ENCODE measurements at regions not wholly inside any gene's neighbourhood (a gene's known extent, or its start where the extent isn't known, plus 50 kb on each side); places are given as distances from the start of the nearest gene placed in this dataset.

DNA sequence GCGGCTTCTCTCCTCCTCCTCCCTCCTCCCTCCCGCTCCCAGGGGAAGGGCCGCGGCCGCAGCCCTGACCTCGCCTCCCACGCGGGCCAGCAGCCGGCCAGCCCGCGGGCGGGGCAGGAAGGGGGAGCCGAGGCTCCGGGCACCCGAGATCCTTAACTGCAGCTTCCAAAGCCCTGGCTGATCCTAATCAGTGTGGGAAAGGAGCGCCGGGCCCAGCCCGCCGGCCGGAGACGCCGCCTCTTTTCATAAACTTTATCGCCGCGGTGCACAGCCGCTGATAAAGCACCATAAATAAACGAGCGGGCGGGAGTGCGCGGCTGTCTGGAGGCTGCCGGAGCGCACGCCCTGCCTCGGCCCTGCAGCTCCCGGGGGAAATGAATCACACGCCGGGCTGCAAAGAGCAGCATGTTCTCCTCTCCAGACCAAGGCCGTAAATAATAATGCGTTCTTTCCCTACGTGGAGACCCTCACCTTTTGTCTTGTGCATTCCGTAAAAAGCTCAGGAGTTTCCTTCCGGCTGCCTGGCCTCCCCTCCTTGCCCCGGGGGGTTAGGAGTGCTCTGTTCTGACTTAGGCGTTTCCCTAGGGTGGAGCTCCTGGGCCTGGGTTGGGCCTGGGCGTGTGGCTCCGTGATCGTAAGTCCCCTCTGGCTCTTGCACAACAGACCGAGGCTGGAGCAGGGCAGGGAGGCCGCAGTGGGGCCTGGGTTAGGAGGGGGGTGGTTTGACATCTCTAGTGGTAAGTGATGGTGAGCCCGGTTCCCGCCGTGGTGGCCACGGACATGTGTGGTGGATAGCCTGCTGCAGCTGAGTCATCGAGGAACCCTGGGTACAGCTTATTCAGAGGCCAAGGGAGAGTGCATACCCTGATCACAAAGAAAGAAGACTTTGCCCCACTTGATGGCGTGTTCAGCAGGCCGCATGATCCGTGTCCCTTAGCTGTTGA, 132.6 kb upstream of the HES1 start:
- ATAC-seq (peak; percentile 93), DNase-seq (ENCODE audit: low spot score) (peak; percentile 86)

DNA sequence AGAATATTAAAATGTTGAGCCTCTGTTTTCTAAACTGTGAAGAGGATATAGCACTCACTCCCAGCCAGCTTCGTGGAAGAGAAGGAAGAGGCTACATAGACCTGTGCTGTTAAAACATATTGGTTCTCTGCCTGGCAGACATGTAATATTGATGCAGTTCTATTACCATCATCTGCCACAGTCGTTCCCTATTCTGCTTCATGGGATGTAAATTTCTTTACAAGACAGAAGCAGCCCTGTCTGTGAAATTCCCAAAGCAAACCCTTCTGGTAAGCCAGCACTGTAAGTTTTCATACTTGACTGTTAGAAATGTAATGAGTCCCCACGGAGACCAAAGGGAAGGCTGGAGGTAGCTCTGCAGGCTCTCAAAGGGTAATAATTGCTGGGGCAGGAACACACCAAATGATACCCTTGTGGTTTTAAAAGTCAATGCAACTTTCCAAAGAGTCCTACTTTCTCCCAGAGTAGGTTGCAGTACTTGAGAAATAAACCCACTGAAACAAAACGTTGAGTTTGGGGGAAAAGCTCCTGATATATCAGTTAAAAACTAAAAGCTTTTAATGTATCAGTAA, 129.9 kb upstream of the HES1 start:
- no peak for DNase-seq (ENCODE audit: low spot score)

GRCh38 chr3:194007592-194008337, 128.2 kb upstream of the HES1 start:
- DNase-seq (ENCODE audit: low spot score) = no peak
- ATAC-seq = no peak

More for the DNA sequence above, 129.9 kb upstream of the HES1 start:
- no peak for ATAC-seq

- ATAC-seq (no peak), DNase-seq (ENCODE audit: low spot score) (no peak)
These were observed 126.9 kb upstream of the HES1 start for GRCh38 chr3:194009019-194009418.

DNA sequence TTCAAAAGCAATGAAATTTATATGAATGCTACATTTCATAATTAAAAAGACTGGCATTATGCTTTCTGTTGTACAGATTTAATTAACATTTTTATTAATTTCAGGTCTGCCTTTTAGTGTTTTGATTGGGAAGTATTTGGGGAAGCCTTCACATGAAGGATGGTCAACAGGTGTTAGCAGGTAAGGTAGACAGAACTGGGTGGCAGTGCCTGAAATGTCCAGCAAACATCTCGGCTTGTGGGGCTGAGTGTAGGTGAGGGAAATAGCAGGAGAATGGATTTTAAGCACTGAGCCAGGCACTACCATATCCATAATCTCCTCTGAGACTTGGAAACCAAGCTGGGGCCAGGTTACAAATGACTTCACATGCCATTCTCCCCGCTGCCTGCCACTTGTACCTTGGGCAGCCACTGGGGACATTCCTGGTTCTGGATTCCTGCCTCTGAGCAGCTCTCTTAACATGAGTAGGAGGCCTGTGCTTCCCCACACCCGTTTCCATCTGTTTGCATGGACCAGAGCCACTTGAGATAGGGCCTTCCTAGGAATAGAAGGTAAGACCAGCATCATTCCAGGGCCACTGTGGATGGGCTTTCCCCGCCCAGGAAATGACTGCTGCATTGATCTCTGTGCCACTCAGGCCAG, 125.9 kb upstream of the HES1 start:
- no peak for DNase-seq (ENCODE audit: low spot score)
- no peak for ATAC-seq

DNA sequence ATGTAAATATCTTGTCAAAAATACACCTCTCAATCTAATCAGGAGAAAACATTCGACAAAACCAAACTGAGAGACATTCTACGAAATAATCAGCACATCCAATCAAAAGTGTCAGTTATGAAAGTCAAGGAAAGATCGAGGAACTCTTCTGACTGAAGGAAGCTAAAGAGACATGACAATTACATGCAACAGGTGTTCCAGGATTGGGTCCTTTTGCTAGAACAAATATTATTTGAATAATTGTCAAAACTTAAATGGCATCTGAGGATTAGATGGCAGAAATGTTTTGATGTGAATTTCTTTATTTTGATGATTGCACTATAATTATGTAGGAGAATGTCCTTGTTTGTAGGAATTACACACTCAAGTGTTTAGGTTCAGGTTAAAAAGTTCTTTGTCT, 124.1 kb upstream of the HES1 start:
- no peak for DNase-seq (ENCODE audit: low spot score)

DNA sequence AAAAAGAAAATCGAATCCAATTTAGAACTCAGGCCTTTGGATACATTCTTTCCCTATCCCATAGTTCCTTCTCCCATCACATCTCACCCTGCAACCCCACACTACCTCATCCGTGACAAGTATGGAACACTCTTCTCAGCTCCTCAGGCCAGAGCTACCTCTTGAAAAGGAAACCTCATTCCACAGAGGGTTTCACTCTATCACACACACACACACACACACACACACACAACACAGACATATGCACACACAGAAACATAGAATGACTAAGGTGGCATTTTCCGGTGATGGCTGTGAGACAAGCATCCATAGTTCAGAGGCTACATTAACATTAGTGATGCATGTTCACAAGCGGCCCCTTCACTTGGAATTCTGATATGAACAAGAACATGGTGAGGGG, 122.0 kb upstream of the HES1 start:
- DNase-seq (ENCODE audit: low spot score) = no peak

More for the DNA sequence above, 124.1 kb upstream of the HES1 start:
- ATAC-seq = no peak

GRCh38 chr3:194014756-194015155, 121.2 kb upstream of the HES1 start:
- DNase-seq (ENCODE audit: low spot score) = no peak
- no peak for ATAC-seq

More for the DNA sequence above, 122.0 kb upstream of the HES1 start:
- ATAC-seq = no peak

DNA sequence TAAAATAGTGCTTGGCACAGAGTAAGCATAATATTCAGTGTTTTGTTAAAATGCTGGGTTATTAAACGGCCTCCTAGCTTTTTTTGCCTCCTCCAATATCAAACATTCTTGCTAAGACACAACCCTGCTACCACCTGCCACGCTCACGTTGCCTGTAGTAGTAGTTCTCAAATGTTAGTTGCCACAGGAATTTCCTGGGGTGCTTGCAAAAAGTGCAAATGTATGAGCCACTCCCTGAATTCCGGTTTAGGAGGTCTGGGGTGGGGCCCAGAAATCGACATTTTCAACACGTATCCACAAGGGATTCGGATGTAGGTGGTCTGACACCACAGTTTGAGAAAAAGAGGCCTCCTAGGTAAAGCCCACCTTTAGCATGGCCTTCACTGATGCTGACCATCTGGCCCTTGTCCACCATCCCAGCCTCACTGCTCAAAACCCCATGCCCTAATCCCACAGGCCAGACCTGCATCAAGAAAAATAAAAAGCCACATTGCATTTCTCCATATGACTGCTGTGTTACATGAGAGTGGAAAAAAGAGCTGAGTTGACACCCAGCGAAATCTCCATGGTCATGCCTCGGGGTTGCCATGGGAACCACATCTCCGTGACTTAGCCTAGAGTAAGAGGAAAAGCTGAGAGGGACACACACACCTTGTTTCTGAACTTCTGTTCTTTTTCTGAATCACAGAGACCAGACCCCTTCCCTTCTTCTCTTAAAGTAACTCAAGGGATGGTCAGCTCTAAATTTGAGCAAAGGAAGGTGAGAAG, 116.4 kb upstream of the HES1 start:
- DNase-seq (ENCODE audit: low spot score) (no peak), ATAC-seq (no peak)

GRCh38 chr3:194022052-194022451, 113.9 kb upstream of the HES1 start:
- ATAC-seq (no peak), DNase-seq (ENCODE audit: low spot score) (no peak)

DNA sequence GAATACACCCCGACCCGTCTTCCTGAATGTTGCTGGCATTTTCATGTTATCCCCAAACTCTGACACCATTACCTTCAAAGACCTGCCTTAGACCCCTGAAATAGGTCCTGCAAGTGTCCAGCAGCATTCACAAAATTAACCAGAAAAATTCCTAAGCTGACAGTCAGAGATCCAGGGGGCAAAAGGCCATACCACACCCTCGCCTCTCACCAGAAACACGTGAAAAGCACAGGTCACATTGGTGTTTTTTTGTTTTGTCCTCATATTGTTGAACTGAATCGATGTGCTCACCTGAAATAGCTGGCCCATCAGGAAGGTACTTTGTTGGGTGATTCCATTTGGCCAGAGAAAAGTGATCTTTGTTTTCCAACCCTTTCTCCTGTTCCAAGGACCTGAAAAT, 113.1 kb upstream of the HES1 start:
- ATAC-seq = no peak
- no peak for DNase-seq (ENCODE audit: low spot score)

- ATAC-seq (peak; percentile 70), DNase-seq (ENCODE audit: low spot score) (no peak)
These were observed 112.3 kb upstream of the HES1 start for GRCh38 chr3:194023501-194024280.

DNA sequence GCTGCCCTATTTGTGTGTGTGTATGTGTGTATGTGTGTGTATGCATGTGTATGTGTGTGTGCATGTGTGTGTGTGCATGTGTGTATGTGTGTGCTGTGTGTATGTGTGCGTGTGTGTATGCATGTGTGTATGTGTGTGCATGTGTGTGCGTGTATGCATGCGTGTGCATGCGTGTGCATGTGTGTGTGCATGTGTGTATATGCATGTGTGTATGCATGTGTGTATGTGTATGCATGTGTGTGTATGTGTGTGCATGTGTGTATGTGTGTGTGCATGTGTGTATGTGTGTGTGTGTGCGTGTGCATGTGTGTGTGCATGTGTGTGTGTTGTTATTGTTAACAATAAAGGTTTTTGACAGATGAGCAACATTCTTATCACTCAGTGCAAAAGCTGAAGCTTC, 110.8 kb upstream of the HES1 start:
- no peak for DNase-seq (ENCODE audit: low spot score)
- ATAC-seq = no peak

- DNase-seq (ENCODE audit: low spot score) (no peak), ATAC-seq (no peak)
These were observed 110.0 kb upstream of the HES1 start for GRCh38 chr3:194025951-194026350.

DNA sequence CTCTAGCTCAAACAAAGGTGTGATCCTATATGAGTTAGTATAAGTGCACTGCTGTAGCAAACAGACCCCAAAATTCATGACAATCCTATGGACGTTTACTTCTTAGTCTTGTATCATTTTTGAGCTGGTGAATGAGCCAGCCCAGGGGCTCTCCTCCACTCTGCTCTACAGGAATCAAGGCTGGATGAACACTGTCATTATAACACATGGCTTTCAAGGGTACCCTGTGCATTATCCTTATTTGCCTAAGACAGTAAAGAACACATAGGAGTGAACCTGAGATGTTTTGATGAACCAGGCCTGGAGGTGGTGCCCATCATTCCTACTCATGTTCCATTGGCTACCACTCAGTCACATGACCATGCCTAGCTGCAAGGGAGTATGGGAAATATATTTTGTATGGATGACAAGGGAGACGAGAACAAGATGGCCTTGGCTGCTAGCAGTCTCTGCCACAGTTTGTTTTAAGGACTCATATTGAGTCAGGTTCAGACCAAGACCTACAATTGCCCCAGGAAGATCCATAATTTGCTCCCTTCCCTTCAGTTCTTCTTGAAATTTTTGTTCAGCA, 107.4 kb upstream of the HES1 start:
- no peak for DNase-seq (ENCODE audit: low spot score)
- no peak for ATAC-seq

GRCh38 chr3:194029846-194030245, 106.1 kb upstream of the HES1 start:
- DNase-seq (ENCODE audit: low spot score) (no peak), ATAC-seq (peak; percentile 2)

DNA sequence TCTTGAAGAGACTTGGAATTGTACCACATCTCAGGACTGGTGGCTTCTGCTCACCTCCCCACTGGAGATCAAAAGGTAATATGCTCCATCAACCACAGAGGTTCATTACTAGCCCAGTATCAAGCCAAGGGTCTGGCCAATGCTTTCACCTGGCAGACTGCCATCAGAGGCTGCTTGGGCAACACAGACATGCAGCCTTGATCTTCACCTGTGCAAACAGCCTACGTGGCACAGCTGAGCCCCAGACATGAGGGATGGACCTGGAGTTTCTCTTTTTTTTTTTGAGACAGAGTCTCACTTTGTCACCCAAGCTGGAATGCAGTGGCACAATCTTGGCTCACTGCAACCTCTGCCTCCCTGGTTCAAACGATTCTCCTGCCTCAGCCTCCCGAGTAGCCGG, 105.6 kb upstream of the HES1 start:
- DNase-seq (ENCODE audit: low spot score) (peak; percentile 91), ATAC-seq (peak; percentile 41)

- DNase-seq (ENCODE audit: low spot score) (peak; percentile 78), ATAC-seq (peak; percentile 56)
These were observed 104.6 kb upstream of the HES1 start for GRCh38 chr3:194031349-194031748.
